Lung (tissue), 11 donors: ENCODE measurements at regions not wholly inside any gene's neighbourhood (a gene's known extent, or its start where the extent isn't known, plus 50 kb on each side); places are given as distances from the start of the nearest gene placed in this dataset.

Experiments used
- ATAC-seq: fragments of 200-7000 bp; cut with Tn5 transposase; one replicate; pipeline ENCODE4 v1.9.1; 2020; ENCODE audit warnings: moderate number of reproducible peaks; ENCODE audit not compliant: insufficient read depth, low FRiP score
- DNase-seq, 3 donors: peaks; one replicate each; pipeline ENCODE4 v3.0.0-alpha.2; 2013 to 2017
- H3K27ac ChIP-seq, 2 donors: one replicate each; pipeline ENCODE4 v1.5.1; 2013; ENCODE audit warnings: mild to moderate bottlenecking in 2 of 2, moderate library complexity in 2 of 2, control low read depth in 1 of 2, inconsistent platforms in 1 of 2, low read depth in 1 of 2, low read length in 1 of 2
- H3K27me3 ChIP-seq, 3 donors: one replicate each; pipeline ENCODE4 v1.5.1; 2013; ENCODE audit warnings: low read length in 2 of 3; ENCODE audit not compliant: control insufficient read depth in 3 of 3, insufficient read depth in 3 of 3
- H3K36me3 ChIP-seq, 4 donors: one replicate each; pipeline ENCODE4 v1.5.1; 2013; ENCODE audit warnings: low read length in 4 of 4, mild to moderate bottlenecking in 1 of 4, moderate library complexity in 1 of 4; ENCODE audit not compliant: control insufficient read depth in 4 of 4, insufficient read depth in 4 of 4
- H3K4me1 ChIP-seq, 5 donors: one replicate each; pipeline ENCODE4 v1.5.1; 2013; ENCODE audit warnings: low read length in 5 of 5, mild to moderate bottlenecking in 2 of 5, moderate library complexity in 1 of 5; ENCODE audit not compliant: control insufficient read depth in 5 of 5, insufficient read depth in 5 of 5
- H3K4me3 ChIP-seq: one replicate; pipeline ENCODE4 v1.5.1; 2013; ENCODE audit warnings: mild to moderate bottlenecking, control low read depth, moderate library complexity
- H3K9ac ChIP-seq, 2 donors: one replicate each; pipeline ENCODE4 v1.5.1; 2013; ENCODE audit warnings: low read length in 2 of 2, control low read depth in 1 of 2; ENCODE audit not compliant: insufficient read depth in 1 of 2
- H3K9me3 ChIP-seq, 4 donors: one replicate each; pipeline ENCODE4 v1.5.1; 2013; ENCODE audit warnings: low read length in 3 of 4, mild to moderate bottlenecking in 1 of 4, moderate library complexity in 1 of 4; ENCODE audit not compliant: control insufficient read depth in 4 of 4, insufficient read depth in 3 of 4
- WGBS, 2 donors: extraction: QIAGEN DNeasy Blood & Tissue Kit; methylation state at CpG; one replicate each; pipeline ENCODE4 v1.1.7; 2013; 5-methylcytosine and 5-hydroxymethylcytosine counted together
- TF ChIP-seq, protein P1 (sequence below): IDR thresholded peaks from 2 replicates; pipeline ENCODE4 v1.5.1; 2012; ENCODE audit warnings: mild to moderate bottlenecking; ENCODE audit errors: control extremely low read depth, extremely low read depth
- donor health status: control.
- donor health status: control.
- donor health status: Bipolar disorder and iron deficiency.
- donor health status: healthy.
- donor health status: DM: yes; HTN: yes; CAD: no.

DNA sequence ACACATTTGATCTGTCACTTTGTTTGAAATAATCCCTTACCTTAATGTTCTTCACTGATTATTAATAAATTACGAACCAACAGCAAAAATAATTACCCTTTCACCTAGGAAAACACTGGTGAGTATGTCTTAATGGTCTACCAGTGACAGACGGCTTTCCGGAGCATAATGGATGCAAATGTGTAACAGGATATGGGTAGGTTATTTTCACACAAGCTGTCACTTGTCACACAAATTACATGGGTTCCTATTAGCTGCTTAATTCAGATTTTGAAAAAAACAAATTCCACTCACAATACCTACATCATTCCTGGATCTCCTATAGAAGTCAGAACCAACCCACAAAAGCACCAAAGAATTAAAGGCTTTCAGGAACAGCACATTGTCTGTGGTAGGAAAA lies 127.9 kb downstream of the WT1 start:
- Histone ChIP-seq H3K27ac (no peak overlapping the region), H3K27me3 (no peaks in the 10 kb centered on the region), H3K36me3 (no peaks in the 10 kb centered on the region), H3K9ac (no peak overlapping the region), H3K9me3 (no peaks in the 10 kb centered on the region), H3K4me3 (no peak overlapping the region), H3K4me1 (peaks cover 0 to 2% (median 0%) of the 10 kb centered on the region in 5 donors)
- DNase-seq (no peak), ATAC-seq (no peak)
- WGBS, 2 donors = 81 to 83% methylated on average over 3 of the region's 3 CpGs
- TF ChIP-seq, protein P1, sequence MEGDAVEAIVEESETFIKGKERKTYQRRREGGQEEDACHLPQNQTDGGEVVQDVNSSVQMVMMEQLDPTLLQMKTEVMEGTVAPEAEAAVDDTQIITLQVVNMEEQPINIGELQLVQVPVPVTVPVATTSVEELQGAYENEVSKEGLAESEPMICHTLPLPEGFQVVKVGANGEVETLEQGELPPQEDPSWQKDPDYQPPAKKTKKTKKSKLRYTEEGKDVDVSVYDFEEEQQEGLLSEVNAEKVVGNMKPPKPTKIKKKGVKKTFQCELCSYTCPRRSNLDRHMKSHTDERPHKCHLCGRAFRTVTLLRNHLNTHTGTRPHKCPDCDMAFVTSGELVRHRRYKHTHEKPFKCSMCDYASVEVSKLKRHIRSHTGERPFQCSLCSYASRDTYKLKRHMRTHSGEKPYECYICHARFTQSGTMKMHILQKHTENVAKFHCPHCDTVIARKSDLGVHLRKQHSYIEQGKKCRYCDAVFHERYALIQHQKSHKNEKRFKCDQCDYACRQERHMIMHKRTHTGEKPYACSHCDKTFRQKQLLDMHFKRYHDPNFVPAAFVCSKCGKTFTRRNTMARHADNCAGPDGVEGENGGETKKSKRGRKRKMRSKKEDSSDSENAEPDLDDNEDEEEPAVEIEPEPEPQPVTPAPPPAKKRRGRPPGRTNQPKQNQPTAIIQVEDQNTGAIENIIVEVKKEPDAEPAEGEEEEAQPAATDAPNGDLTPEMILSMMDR = no peak

DNA sequence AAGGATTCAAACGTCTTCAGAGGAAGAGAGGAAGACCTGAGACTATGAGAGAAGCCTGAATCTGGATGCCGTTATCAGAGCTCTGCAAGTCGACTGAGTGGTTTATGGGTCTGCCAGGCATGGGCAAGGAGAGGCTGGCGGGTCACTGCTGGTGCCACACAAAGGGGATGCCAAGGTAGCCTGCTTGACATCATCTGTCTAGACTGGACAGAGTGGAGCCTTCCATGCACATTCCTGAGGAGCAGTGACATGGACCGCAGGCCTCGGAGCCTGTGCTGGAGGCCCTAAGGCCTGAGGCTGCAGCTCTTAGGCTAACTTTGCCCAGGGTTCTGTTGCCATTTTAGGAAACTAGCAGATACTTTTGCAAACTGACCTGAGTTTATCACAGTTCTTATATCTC lies 127.4 kb downstream of the WT1 start:
- no peak overlapping the region for H3K9ac ChIP-seq
- DNase-seq = no peak
- no peak overlapping the region for H3K27ac ChIP-seq
- H3K4me1 ChIP-seq = peaks cover 0 to 5% (median 0%) of the 10 kb centered on the region in 5 donors
- TF ChIP-seq, protein P1 = no peak
- WGBS, 2 donors = 89 to 93% methylated on average over 6 of the region's 6 CpGs
- no peaks in the 10 kb centered on the region for H3K27me3 ChIP-seq
- no peaks in the 10 kb centered on the region for H3K36me3 ChIP-seq
- no peak overlapping the region for H3K4me3 ChIP-seq
- no peak for ATAC-seq
- no peaks in the 10 kb centered on the region for H3K9me3 ChIP-seq

DNA sequence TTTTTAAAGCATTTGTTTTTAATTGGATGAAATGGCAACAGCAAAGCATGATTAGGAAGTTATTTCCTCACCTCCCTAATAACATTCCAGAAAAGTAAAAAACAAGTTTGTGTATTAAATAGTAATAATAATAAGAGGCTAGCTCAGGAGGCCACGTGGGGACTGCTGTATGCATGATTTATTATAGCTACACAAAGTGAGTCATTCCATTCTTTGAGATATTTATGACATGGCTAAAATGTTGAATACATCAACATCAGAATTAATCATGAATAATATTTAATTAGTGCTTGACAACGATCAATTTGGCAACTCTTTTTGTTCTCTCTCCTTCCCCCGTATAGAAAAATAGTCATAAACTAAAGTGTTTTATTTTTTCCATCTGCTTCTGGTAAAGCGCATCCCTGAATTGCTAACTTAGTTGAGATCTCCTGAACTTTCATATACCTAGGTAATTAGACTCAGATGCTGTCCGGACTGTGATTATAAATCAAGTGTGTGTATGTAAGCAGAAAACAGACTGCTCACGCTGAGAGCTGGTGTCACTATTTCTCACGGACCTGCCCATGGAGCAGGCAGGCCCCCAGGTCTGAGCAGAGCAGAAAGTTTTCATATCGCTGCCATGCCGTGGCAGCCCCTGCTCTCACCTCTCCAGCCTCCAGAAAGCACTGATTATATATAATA lies 125.7 kb downstream of the WT1 start:
- no peak overlapping the region for H3K9ac ChIP-seq
- WGBS, 2 donors = 56 to 72% methylated on average over 9 of the region's 9 CpGs
- DNase-seq = no peak
- peaks cover 0 to 5% (median 0%) of the 10 kb centered on the region in 5 donors for H3K4me1 ChIP-seq
- ATAC-seq = no peak
- no peak overlapping the region for H3K4me3 ChIP-seq
- no peaks in the 10 kb centered on the region for H3K9me3 ChIP-seq
- H3K27ac ChIP-seq = no peak overlapping the region
- TF ChIP-seq, protein P1 = no peak
- no peaks in the 10 kb centered on the region for H3K27me3 ChIP-seq
- no peaks in the 10 kb centered on the region for H3K36me3 ChIP-seq

DNA sequence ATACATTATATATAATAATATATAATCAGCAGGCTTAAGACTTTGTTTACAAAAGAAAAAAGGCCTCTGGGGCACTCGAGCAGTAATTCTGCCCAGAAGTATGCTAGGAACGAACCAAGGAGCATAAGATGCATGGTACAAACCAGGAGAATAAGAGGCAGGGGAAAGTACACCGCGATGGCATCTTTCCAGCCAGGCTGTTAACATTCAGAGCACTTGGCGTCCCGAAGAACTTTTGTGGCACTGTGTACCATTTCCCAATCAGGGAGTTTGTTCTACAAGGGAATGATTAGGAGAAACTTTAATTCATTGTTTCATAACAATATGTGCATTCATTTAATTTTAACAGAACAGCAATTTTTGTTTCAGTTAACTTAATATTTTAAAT lies 125.1 kb downstream of the WT1 start:
- WGBS, 2 donors = 54 to 81% methylated on average over 6 of the region's 6 CpGs

More for the DNA sequence above, 125.1 kb downstream of the WT1 start:
- TF ChIP-seq, protein P1 = no peak
- no peak overlapping the region for H3K4me3 ChIP-seq
- no peak overlapping the region for H3K27ac ChIP-seq
- H3K9me3 ChIP-seq = no peaks in the 10 kb centered on the region
- no peaks in the 10 kb centered on the region for H3K36me3 ChIP-seq
- peaks cover 0 to 5% (median 0%) of the 10 kb centered on the region in 5 donors for H3K4me1 ChIP-seq
- ATAC-seq (no peak), DNase-seq (peak; percentile 46 to 55 (median 50))
- H3K27me3 ChIP-seq = no peaks in the 10 kb centered on the region
- no peak overlapping the region for H3K9ac ChIP-seq
